GM18526 (cell line): ENCODE measurements at regions not wholly inside any gene's neighbourhood (a gene's known extent, or its start where the extent isn't known, plus 50 kb on each side); places are given as distances from the start of the nearest gene placed in this dataset.

Experiments used
- POLR2A ChIP-seq: IDR thresholded peaks from 3 replicates; pipeline ENCODE4 v1.6.1; 2011; ENCODE audit not compliant: insufficient read length; ENCODE audit errors: extremely low read depth

- TF ChIP-seq POLR2A: no peak
Measured at GRCh38 chr20:53751620-53752318, 158.1 kb upstream of the ZNF217 start.

- TF ChIP-seq POLR2A: no peak
Measured at GRCh38 chr20:53750827-53751619, 157.4 kb upstream of the ZNF217 start.

GRCh38 chr20:53749499-53749898 lies 155.9 kb upstream of the ZNF217 start:
- no peak for TF ChIP-seq POLR2A

- TF ChIP-seq POLR2A: no peak
Measured at GRCh38 chr20:53748821-53749421, 155.3 kb upstream of the ZNF217 start.

- no peak for TF ChIP-seq POLR2A
Measured at GRCh38 chr20:53748176-53748575, 154.5 kb upstream of the ZNF217 start.

- TF ChIP-seq POLR2A: no peak
Measured at GRCh38 chr20:53743607-53744260, 150.1 kb upstream of the ZNF217 start.

GRCh38 chr20:53742685-53743081 lies 149.0 kb upstream of the ZNF217 start:
- TF ChIP-seq POLR2A: no peak

GRCh38 chr20:53741726-53742028 lies 148.0 kb upstream of the ZNF217 start:
- TF ChIP-seq POLR2A: no peak

- no peak for TF ChIP-seq POLR2A
Measured at GRCh38 chr20:53739799-53740785, 146.5 kb upstream of the ZNF217 start.

- TF ChIP-seq POLR2A: no peak
Measured at GRCh38 chr20:53738945-53739798, 145.5 kb upstream of the ZNF217 start.

GRCh38 chr20:53738039-53738944 lies 144.7 kb upstream of the ZNF217 start:
- no peak for TF ChIP-seq POLR2A

GRCh38 chr20:53737396-53738038 lies 143.9 kb upstream of the ZNF217 start:
- no peak for TF ChIP-seq POLR2A

GRCh38 chr20:53736757-53737395 lies 143.2 kb upstream of the ZNF217 start:
- no peak for TF ChIP-seq POLR2A
